Activated CD4-positive, alpha-beta T cell treated with anti-CD3 and anti-CD28 coated beads for 36 hours (primary cell): ENCODE measurements at regions not wholly inside any gene's neighbourhood (a gene's known extent, or its start where the extent isn't known, plus 50 kb on each side); places are given as distances from the start of the nearest gene placed in this dataset.

Source experiments
- ATAC-seq: fragments of 200-7000 bp; cut with Tn5 transposase; one replicate; pipeline ENCODE4 v1.10.0; 2021; ENCODE audit warnings: mild to moderate bottlenecking, moderate library complexity
- CTCF ChIA-PET: fragments of 350-600 bp; sonication (Branson Sonifier 250); formaldehyde crosslinking; loops from one replicate; lab custom pipeline; 2021; ENCODE audit warnings: antibody characterized with exemption; lab: Charles Lee
- POLR2A ChIA-PET: fragments of 350-600 bp; sonication (Branson Sonifier 250); formaldehyde crosslinking; loops from one replicate; lab custom pipeline; 2021; ENCODE audit warnings: antibody characterized with exemption, inconsistent platforms; lab: Charles Lee
- DNase-seq: peaks from one replicate; pipeline ENCODE4 v3.0.0-alpha.2; 2020
- H3K27ac Mint-ChIP-seq: one replicate; pipeline ENCODE4 v1.8.0; 2021; ENCODE audit warnings: mixed read lengths
- H3K27me3 Mint-ChIP-seq: one replicate; pipeline ENCODE4 v1.8.0; 2021; ENCODE audit warnings: mixed read lengths
- H3K36me3 Mint-ChIP-seq: one replicate; pipeline ENCODE4 v1.8.0; 2021; ENCODE audit warnings: low read depth, mixed read lengths
- H3K4me1 Mint-ChIP-seq: one replicate; pipeline ENCODE4 v1.8.0; 2021; ENCODE audit warnings: mixed read lengths
- H3K4me3 Mint-ChIP-seq: one replicate; pipeline ENCODE4 v1.8.0; 2021; ENCODE audit warnings: mild to moderate bottlenecking, moderate library complexity, mixed read lengths
- H3K9me3 Mint-ChIP-seq: one replicate; pipeline ENCODE4 v1.8.0; 2021; ENCODE audit warnings: low read depth, mixed read lengths
- intact Hi-C, 2 experiments: fragments of 100-400 bp; cut with DNase I in 1 of 2; cut with micrococcal nuclease in 1 of 2; formaldehyde crosslinking; loops; one replicate each; pipeline versions ENCODE4 v1.14.2 to v1.15.1; 2022 to 2024; cut with DNase I, micrococcal nuclease

- no peaks in the 10 kb centered on the region for H3K9me3 Mint-ChIP-seq
- no peaks in the 10 kb centered on the region for H3K36me3 Mint-ChIP-seq
- no peak for DNase-seq
- H3K4me1 Mint-ChIP-seq = no peaks in the 10 kb centered on the region
- no peaks in the 10 kb centered on the region for H3K27me3 Mint-ChIP-seq
- ATAC-seq = no peak
- intact Hi-C loops = no loop called here
- ChIA-PET POLR2A (no interaction called here), CTCF (no interaction called here)
- no peak overlapping the region for H3K4me3 Mint-ChIP-seq
- no peak overlapping the region for H3K27ac Mint-ChIP-seq
Measured at GRCh38 chr1:98077691-98078090, 156.9 kb upstream of the DPYD start.

- H3K4me3 Mint-ChIP-seq = no peak overlapping the region
- CTCF ChIA-PET = no interaction called here
- intact Hi-C loops = no loop called here
- no peak for ATAC-seq
- no peak overlapping the region for H3K27ac Mint-ChIP-seq
- no peaks in the 10 kb centered on the region for H3K9me3 Mint-ChIP-seq
- no peak for DNase-seq
- H3K4me1 Mint-ChIP-seq = no peaks in the 10 kb centered on the region
- POLR2A ChIA-PET = no interaction called here
- no peaks in the 10 kb centered on the region for H3K27me3 Mint-ChIP-seq
- no peaks in the 10 kb centered on the region for H3K36me3 Mint-ChIP-seq
Measured at GRCh38 chr1:98075626-98076025, 154.8 kb upstream of the DPYD start.

GRCh38 chr1:98073823-98074222 is 153.0 kb upstream of the DPYD start:
- H3K9me3 Mint-ChIP-seq = no peaks in the 10 kb centered on the region
- ATAC-seq = no peak
- H3K36me3 Mint-ChIP-seq = no peaks in the 10 kb centered on the region
- no peak for DNase-seq
- ChIA-PET POLR2A (no interaction called here), CTCF (no interaction called here)
- intact Hi-C loops = no loop called here
- H3K4me3 Mint-ChIP-seq = no peak overlapping the region
- H3K4me1 Mint-ChIP-seq = no peaks in the 10 kb centered on the region
- no peak overlapping the region for H3K27ac Mint-ChIP-seq
- H3K27me3 Mint-ChIP-seq = no peaks in the 10 kb centered on the region

GRCh38 chr1:98073106-98073505 is 152.3 kb upstream of the DPYD start:
- Mint-ChIP-seq H3K27ac (no peak overlapping the region), H3K36me3 (no peaks in the 10 kb centered on the region), H3K4me3 (no peak overlapping the region), H3K27me3 (no peaks in the 10 kb centered on the region), H3K9me3 (no peaks in the 10 kb centered on the region), H3K4me1 (no peaks in the 10 kb centered on the region)
- ATAC-seq = no peak
- intact Hi-C loops = no loop called here
- no peak for DNase-seq
- ChIA-PET POLR2A (no interaction called here), CTCF (no interaction called here)

GRCh38 chr1:98072047-98072446 is 151.2 kb upstream of the DPYD start:
- ChIA-PET CTCF (interaction anchor here (1.1 kb wide), 1 partner anchor 15 kb away, joined by 3 read pairs; no protein-coding TSS in a partner anchor), POLR2A (no interaction called here)
- no peak overlapping the region for H3K27ac Mint-ChIP-seq
- DNase-seq (no peak), ATAC-seq (no peak)
- no peaks in the 10 kb centered on the region for H3K4me1 Mint-ChIP-seq
- intact Hi-C loops = no loop called here
- no peaks in the 10 kb centered on the region for H3K36me3 Mint-ChIP-seq
- no peaks in the 10 kb centered on the region for H3K9me3 Mint-ChIP-seq
- no peak overlapping the region for H3K4me3 Mint-ChIP-seq
- no peaks in the 10 kb centered on the region for H3K27me3 Mint-ChIP-seq

GRCh38 chr1:98068016-98068415 is 147.2 kb upstream of the DPYD start:
- DNase-seq = no peak
- H3K9me3 Mint-ChIP-seq = no peaks in the 10 kb centered on the region
- CTCF ChIA-PET = no interaction called here
- peaks cover 4% of the 10 kb centered on the region for H3K27me3 Mint-ChIP-seq
- intact Hi-C loops = no loop called here
- no peak overlapping the region for H3K4me3 Mint-ChIP-seq
- no peaks in the 10 kb centered on the region for H3K4me1 Mint-ChIP-seq
- ATAC-seq = no peak
- POLR2A ChIA-PET = no interaction called here
- no peaks in the 10 kb centered on the region for H3K36me3 Mint-ChIP-seq
- no peak overlapping the region for H3K27ac Mint-ChIP-seq

- H3K4me1 Mint-ChIP-seq = no peaks in the 10 kb centered on the region
- H3K27me3 Mint-ChIP-seq = peaks cover 4% of the 10 kb centered on the region
- ChIA-PET CTCF (no interaction called here), POLR2A (no interaction called here)
- ATAC-seq (no peak), DNase-seq (no peak)
- H3K9me3 Mint-ChIP-seq = no peaks in the 10 kb centered on the region
- no peaks in the 10 kb centered on the region for H3K36me3 Mint-ChIP-seq
- no peak overlapping the region for H3K4me3 Mint-ChIP-seq
- intact Hi-C loops = no loop called here
- no peak overlapping the region for H3K27ac Mint-ChIP-seq
Measured at GRCh38 chr1:98066911-98067310, 146.1 kb upstream of the DPYD start.

- intact Hi-C loops = loop anchor here (10.0 kb wide), 2 partner anchors 265 to 1335 kb away; partner anchors contain the start of gene PTBP2 (in 1 of the 2)
- no peak overlapping the region for H3K4me3 Mint-ChIP-seq
Measured at GRCh38 chr1:98059620-98060019, 138.8 kb upstream of the DPYD start.

GRCh38 chr1:98058676-98059075 is 137.8 kb upstream of the DPYD start:
- Mint-ChIP-seq H3K9me3 (no peaks in the 10 kb centered on the region), H3K4me1 (peaks cover 2% of the 10 kb centered on the region), H3K36me3 (no peaks in the 10 kb centered on the region), H3K27me3 (peaks cover 28% of the 10 kb centered on the region), H3K27ac (no peak overlapping the region), H3K4me3 (no peak overlapping the region)
- ChIA-PET POLR2A (no interaction called here), CTCF (no interaction called here)
- intact Hi-C loops = loop anchor here (10.0 kb wide), 2 partner anchors 264 to 1334 kb away; partner anchors contain the start of gene PTBP2 (in 1 of the 2)
- DNase-seq = no peak
- ATAC-seq = no peak

More at GRCh38 chr1:98059620-98060019, 138.8 kb upstream of the DPYD start:
- Mint-ChIP-seq H3K9me3 (no peaks in the 10 kb centered on the region), H3K4me1 (no peaks in the 10 kb centered on the region), H3K36me3 (no peaks in the 10 kb centered on the region), H3K27me3 (peaks cover 25% of the 10 kb centered on the region), H3K27ac (no peak overlapping the region)
- CTCF ChIA-PET = interaction anchor here (1.2 kb wide), 1 partner anchor 51 kb away, joined by 3 read pairs; no protein-coding TSS in a partner anchor
- POLR2A ChIA-PET = no interaction called here
- DNase-seq (no peak), ATAC-seq (no peak)

- POLR2A ChIA-PET = no interaction called here
- Mint-ChIP-seq H3K27me3 (peaks cover 38% of the 10 kb centered on the region), H3K27ac (no peak overlapping the region), H3K36me3 (no peaks in the 10 kb centered on the region), H3K4me3 (no peak overlapping the region), H3K4me1 (peaks cover 12% of the 10 kb centered on the region), H3K9me3 (no peaks in the 10 kb centered on the region)
- intact Hi-C loops = loop anchor here (10.0 kb wide), 2 partner anchors 263 to 1333 kb away; partner anchors contain the start of gene PTBP2 (in 1 of the 2)
- CTCF ChIA-PET = no interaction called here
- ATAC-seq (no peak), DNase-seq (no peak)
Measured at GRCh38 chr1:98057236-98057910, 136.5 kb upstream of the DPYD start.

GRCh38 chr1:98056781-98057180 is 135.9 kb upstream of the DPYD start:
- no peak for ATAC-seq
- Mint-ChIP-seq H3K9me3 (no peaks in the 10 kb centered on the region), H3K4me3 (no peak overlapping the region), H3K27ac (no peak overlapping the region), H3K4me1 (peaks cover 12% of the 10 kb centered on the region), H3K27me3 (peaks cover 39% of the 10 kb centered on the region), H3K36me3 (no peaks in the 10 kb centered on the region)
- DNase-seq = no peak
- intact Hi-C loops = loop anchor here (10.0 kb wide), 2 partner anchors 262 to 1332 kb away; partner anchors contain the start of gene PTBP2 (in 1 of the 2)
- ChIA-PET CTCF (interaction anchor here (1.2 kb wide), 1 partner anchor 1090 kb away, joined by 4 read pairs; no protein-coding TSS in a partner anchor), POLR2A (no interaction called here)

- H3K36me3 Mint-ChIP-seq = no peaks in the 10 kb centered on the region
- intact Hi-C loops = loop anchor here (10.0 kb wide), 2 partner anchors 261 to 1331 kb away; partner anchors contain the start of gene PTBP2 (in 1 of the 2)
- peaks cover 12% of the 10 kb centered on the region for H3K4me1 Mint-ChIP-seq
- H3K4me3 Mint-ChIP-seq = no peak overlapping the region
- DNase-seq = no peak
- ChIA-PET POLR2A (no interaction called here), CTCF (interaction anchor here (0.6 to 1.2 kb wide), 3 partner anchors 30 to 1088 kb away, joined by 3 to 4 read pairs (median 4); no protein-coding TSS in a partner anchor)
- H3K27me3 Mint-ChIP-seq = peaks cover 49% of the 10 kb centered on the region
- no peak for ATAC-seq
- H3K9me3 Mint-ChIP-seq = no peaks in the 10 kb centered on the region
- no peak overlapping the region for H3K27ac Mint-ChIP-seq
Measured at GRCh38 chr1:98055457-98055856, 134.6 kb upstream of the DPYD start.
